NCI-H526 treated with DMSO at 0.1 percent for 48 hours (cell line): ENCODE measurements at regions not wholly inside any gene's neighbourhood (a gene's known extent, or its start where the extent isn't known, plus 50 kb on each side); places are given as distances from the start of the nearest gene placed in this dataset.

Experiments used
- DNase-seq: peaks from one replicate; lab custom pipeline; 2025; lab: John Stamatoyannopoulos, UW

- DNase-seq: no peak
Observed at GRCh38 chr22:47672526-47672925, 910.1 kb downstream of the TBC1D22A start.

GRCh38 chr22:47665151-47665550 lies 902.7 kb downstream of the TBC1D22A start:
- DNase-seq: no peak

GRCh38 chr22:47663615-47664605 lies 901.5 kb downstream of the TBC1D22A start:
- no peak for DNase-seq

GRCh38 chr22:47659467-47660223 lies 897.2 kb downstream of the TBC1D22A start:
- DNase-seq: no peak

GRCh38 chr22:47658182-47658581 lies 895.7 kb downstream of the TBC1D22A start:
- DNase-seq: no peak

- no peak for DNase-seq
Observed at GRCh38 chr22:47657224-47657623, 894.8 kb downstream of the TBC1D22A start.

GRCh38 chr22:47656806-47657205 lies 894.4 kb downstream of the TBC1D22A start:
- DNase-seq: no peak

GRCh38 chr22:47655930-47656329 lies 893.5 kb downstream of the TBC1D22A start:
- no peak for DNase-seq

GRCh38 chr22:47654922-47655491 lies 892.6 kb downstream of the TBC1D22A start:
- no peak for DNase-seq

GRCh38 chr22:47653921-47654320 lies 891.5 kb downstream of the TBC1D22A start:
- DNase-seq: no peak

- no peak for DNase-seq
Observed at GRCh38 chr22:47651216-47651987, 889.0 kb downstream of the TBC1D22A start.

- no peak for DNase-seq
Observed at GRCh38 chr22:47647720-47648119, 885.3 kb downstream of the TBC1D22A start.

GRCh38 chr22:47647181-47647580 lies 884.7 kb downstream of the TBC1D22A start:
- DNase-seq: no peak

GRCh38 chr22:47645923-47646322 lies 883.5 kb downstream of the TBC1D22A start:
- no peak for DNase-seq

GRCh38 chr22:47645450-47645914 lies 883.0 kb downstream of the TBC1D22A start:
- DNase-seq: no peak

- DNase-seq: no peak
Observed at GRCh38 chr22:47634347-47634746, 871.9 kb downstream of the TBC1D22A start.

GRCh38 chr22:47633111-47633510 lies 870.7 kb downstream of the TBC1D22A start:
- no peak for DNase-seq

GRCh38 chr22:47632701-47633100 lies 870.3 kb downstream of the TBC1D22A start:
- DNase-seq: no peak

GRCh38 chr22:47631571-47632102 lies 869.2 kb downstream of the TBC1D22A start:
- peak; percentile 71 for DNase-seq

GRCh38 chr22:47630741-47631534 lies 868.5 kb downstream of the TBC1D22A start:
- DNase-seq: peak; percentile 47
